Left lung (tissue), 4 donors: ENCODE measurements at regions not wholly inside any gene's neighbourhood (a gene's known extent, or its start where the extent isn't known, plus 50 kb on each side); places are given as distances from the start of the nearest gene placed in this dataset.
A peak's percentile ranks its signal among the peaks of the same experiment; 100 is the strongest.
"Not testable (repeated sequence)": the region's sequence is repeated elsewhere in the genome, so short reads cannot be mapped to it uniquely, and the experiment has no call there.

Experiments used
- ATAC-seq: fragments of 200-7000 bp; cut with Tn5 transposase; one replicate; pipeline ENCODE4 v1.9.1; 2020; ENCODE audit warnings: moderate library complexity
- DNase-seq, 4 donors: peaks; one replicate each; pipeline ENCODE4 v3.0.0-alpha.2; 2013 to 2020
- H3K27ac ChIP-seq, 2 donors: fragments of 200-600 bp; sonication (generic) in 1 of 2; one replicate each; pipeline versions ENCODE4 v1.5.0 to v1.8.0; 2020 to 2021
- H3K27me3 ChIP-seq, 2 donors: fragments of 200-600 bp; sonication (generic) in 1 of 2; one replicate each; pipeline versions ENCODE4 v1.5.0 to v1.8.0; 2020 to 2021
- H3K36me3 ChIP-seq, 2 donors: fragments of 200-600 bp; sonication (generic) in 1 of 2; one replicate each; pipeline versions ENCODE4 v1.5.0 to v1.8.0; 2020 to 2021
- H3K4me1 ChIP-seq, 2 donors: fragments of 200-600 bp; one replicate each; pipeline ENCODE4 v1.8.0; 2021
- H3K4me3 ChIP-seq, 2 donors: fragments of 200-600 bp; sonication (generic) in 1 of 2; one replicate each; pipeline versions ENCODE4 v1.5.0 to v1.8.0; 2020 to 2021; ENCODE audit warnings: mild to moderate bottlenecking in 1 of 2
- H3K9me3 ChIP-seq, 2 donors: fragments of 200-600 bp; sonication (generic) in 1 of 2; one replicate each; pipeline versions ENCODE4 v1.5.0 to v1.8.0; 2020 to 2021
- intact Hi-C, 2 donors: fragments of 100-400 bp; cut with DNase I; formaldehyde crosslinking; loops; one replicate each; pipeline versions ENCODE4 v1.11.2 to v1.14.2; 2022
- TF ChIP-seq, protein P1 (sequence below), 2 donors: fragments of 200-600 bp; sonication (generic) in 1 of 2; IDR thresholded peaks; one replicate each; pipeline versions ENCODE4 v1.5.0 to v1.8.0; 2021; ENCODE audit warnings: antibody characterized with exemption in 2 of 2
- donor health status: DM: no; HTN: yes; CAD: no.
- donor health status: DM: no; HTN: no; CAD: no.

DNA sequence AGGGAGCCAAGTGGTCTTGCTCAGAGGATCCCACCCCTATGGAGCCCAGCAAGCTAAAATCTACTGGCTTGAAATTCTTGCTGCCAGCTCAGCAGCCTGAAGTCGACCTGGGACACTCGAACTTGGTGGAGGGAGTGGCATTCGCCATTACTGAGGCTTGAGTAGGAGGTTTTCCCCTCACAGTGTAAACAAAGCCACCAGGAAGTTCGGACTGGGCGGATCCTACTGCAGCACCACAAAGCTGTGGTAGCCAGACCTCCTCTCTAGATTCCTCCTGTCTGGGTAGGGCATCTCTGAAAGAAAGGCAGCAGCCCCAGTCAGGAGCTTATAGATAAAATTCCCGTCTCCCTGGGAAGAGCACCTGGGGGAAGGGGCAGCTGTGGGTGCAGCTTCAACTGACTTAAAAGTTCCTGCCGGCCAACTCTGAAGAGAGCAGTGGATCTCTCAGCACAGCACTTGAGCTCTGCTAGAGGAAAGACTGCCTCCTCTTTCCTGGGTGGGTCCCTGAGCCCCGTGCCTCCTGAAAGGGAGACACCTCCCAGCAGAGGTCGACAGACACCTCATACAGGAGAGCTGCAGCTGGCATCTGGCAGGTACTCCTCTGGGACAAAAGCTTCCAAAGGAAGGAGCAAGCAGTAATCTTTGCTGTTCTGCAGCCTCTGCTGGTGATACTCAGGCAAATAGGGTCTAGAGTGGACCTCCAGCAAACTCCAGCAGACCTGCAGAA is 576.3 kb upstream of the NECTIN3 start:
- DNase-seq (peak in 1 of 4 donors; percentile 55), ATAC-seq (peak; percentile 90)

DNA sequence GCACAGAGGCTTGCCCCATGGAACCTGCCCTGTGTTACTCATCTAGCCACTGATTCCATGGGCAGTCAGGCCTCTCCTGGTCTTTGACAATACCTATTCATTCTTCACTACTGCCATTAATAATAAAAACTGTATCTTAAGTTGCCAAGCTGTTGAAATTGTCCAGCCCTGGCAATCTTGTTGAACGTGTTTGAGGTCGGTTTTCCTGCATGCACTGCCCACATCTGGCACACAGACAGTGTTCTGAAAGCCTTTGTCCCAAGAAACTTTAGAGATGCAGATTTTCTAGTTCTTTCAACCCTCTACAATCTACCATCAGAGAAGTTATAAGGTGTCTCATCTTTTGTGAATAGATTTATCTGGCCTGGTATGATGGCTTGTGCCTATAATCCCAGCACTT is 567.2 kb upstream of the NECTIN3 start:
- intact Hi-C loops: no loop called here
- no peaks in the 10 kb centered on the region for H3K36me3 ChIP-seq
- no peak overlapping the region for H3K27ac ChIP-seq
- no peaks in the 10 kb centered on the region for H3K27me3 ChIP-seq
- ATAC-seq: no peak
- H3K4me1 ChIP-seq: no peaks in the 10 kb centered on the region
- TF ChIP-seq, protein P1, sequence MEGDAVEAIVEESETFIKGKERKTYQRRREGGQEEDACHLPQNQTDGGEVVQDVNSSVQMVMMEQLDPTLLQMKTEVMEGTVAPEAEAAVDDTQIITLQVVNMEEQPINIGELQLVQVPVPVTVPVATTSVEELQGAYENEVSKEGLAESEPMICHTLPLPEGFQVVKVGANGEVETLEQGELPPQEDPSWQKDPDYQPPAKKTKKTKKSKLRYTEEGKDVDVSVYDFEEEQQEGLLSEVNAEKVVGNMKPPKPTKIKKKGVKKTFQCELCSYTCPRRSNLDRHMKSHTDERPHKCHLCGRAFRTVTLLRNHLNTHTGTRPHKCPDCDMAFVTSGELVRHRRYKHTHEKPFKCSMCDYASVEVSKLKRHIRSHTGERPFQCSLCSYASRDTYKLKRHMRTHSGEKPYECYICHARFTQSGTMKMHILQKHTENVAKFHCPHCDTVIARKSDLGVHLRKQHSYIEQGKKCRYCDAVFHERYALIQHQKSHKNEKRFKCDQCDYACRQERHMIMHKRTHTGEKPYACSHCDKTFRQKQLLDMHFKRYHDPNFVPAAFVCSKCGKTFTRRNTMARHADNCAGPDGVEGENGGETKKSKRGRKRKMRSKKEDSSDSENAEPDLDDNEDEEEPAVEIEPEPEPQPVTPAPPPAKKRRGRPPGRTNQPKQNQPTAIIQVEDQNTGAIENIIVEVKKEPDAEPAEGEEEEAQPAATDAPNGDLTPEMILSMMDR (IDR thresholded peaks at IDR 0.05): no peak
- peaks cover 0 to 6% of the 10 kb centered on the region in 2 donors for H3K9me3 ChIP-seq
- no peak for DNase-seq
- H3K4me3 ChIP-seq: no peak overlapping the region

More for the DNA sequence above, 576.3 kb upstream of the NECTIN3 start:
- Histone ChIP-seq H3K27ac (no peak overlapping the region), H3K9me3 (no peaks in the 10 kb centered on the region), H3K4me3 (no peak overlapping the region), H3K36me3 (no peaks in the 10 kb centered on the region), H3K4me1 (no peaks in the 10 kb centered on the region), H3K27me3 (no peaks in the 10 kb centered on the region)
- TF ChIP-seq, protein P1 (IDR thresholded peaks at IDR 0.05): no peak
- intact Hi-C loops: no loop called here

DNA sequence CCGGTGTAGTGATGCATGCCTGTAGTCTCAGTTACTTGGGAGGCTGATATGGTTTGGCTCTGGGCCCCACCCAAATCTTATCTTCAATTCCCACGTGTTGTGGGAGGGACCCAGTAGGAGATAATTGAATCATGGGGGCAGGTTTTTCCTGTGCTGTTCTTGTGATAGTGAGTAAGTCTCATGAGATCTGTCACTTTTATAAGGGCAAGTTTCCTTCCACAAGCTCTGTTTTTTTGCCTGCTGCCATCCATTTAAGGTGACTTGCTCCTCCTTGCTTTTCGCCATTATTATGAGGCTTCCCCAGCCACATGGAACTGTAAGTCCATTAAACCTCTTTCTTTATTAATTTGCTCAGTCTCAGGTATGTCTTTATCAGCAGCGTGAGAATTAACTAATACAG is 566.7 kb upstream of the NECTIN3 start:
- no peak for DNase-seq
- H3K36me3 ChIP-seq: no peaks in the 10 kb centered on the region

DNA sequence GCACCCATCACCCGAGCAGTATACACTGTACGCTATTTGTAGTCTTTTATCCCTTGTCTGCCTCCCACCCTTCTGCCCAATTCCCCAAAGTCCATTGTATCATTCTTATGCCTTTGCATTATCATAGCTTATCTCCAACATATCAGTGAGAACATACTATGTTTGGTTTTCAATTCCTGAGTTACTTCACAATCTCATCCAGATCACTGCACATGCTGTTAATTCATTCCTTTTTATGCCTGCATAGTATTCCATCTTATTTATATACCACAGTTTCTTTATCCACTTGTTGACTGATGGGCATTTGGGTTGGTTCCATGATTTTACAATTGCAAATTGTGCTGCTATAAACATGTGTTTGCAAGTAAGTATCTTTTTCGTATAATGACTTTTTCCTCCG is 564.7 kb upstream of the NECTIN3 start:
- no peak for ATAC-seq
- Histone ChIP-seq H3K27me3 (no peaks in the 10 kb centered on the region), H3K4me1 (no peaks in the 10 kb centered on the region), H3K4me3 (no peak overlapping the region), H3K36me3 (no peaks in the 10 kb centered on the region), H3K27ac (no peak overlapping the region), H3K9me3 (peaks cover 0 to 6% of the 10 kb centered on the region in 2 donors)
- TF ChIP-seq, protein P1 (IDR thresholded peaks at IDR 0.05): no peak
- intact Hi-C loops: no loop called here
- no peak for DNase-seq

More for the DNA sequence above, 566.7 kb upstream of the NECTIN3 start:
- Histone ChIP-seq H3K27ac (no peak overlapping the region), H3K4me3 (no peak overlapping the region), H3K9me3 (peaks cover 0 to 6% of the 10 kb centered on the region in 2 donors), H3K4me1 (no peaks in the 10 kb centered on the region), H3K27me3 (no peaks in the 10 kb centered on the region)
- no peak for ATAC-seq
- TF ChIP-seq, protein P1 (IDR thresholded peaks at IDR 0.05): no peak
- intact Hi-C loops: no loop called here

DNA sequence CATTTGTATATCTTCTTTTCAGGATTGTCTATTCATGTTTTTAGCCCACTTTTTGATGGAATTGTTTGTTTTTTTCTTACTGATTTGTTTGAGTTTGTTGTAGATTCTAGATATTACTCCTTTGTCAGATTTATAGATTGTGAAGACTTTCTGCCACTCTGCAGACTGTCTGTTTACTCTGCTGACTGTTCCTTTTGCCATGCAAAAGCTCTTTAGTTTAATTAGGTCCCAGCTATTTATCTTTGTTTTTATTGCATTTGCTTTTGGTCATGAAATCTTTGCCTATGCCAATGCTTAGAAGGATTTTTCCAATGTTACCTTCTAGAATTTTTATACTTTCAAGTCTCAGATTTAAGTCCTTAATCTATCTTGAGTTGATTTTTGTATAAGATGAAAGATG is 564.0 kb upstream of the NECTIN3 start:
- H3K4me1 ChIP-seq, H3K27me3 ChIP-seq, H3K27ac ChIP-seq, H3K9me3 ChIP-seq, ATAC-seq, DNase-seq, H3K4me3 ChIP-seq, intact Hi-C loops, H3K36me3 ChIP-seq: not testable (repeated sequence)

DNA sequence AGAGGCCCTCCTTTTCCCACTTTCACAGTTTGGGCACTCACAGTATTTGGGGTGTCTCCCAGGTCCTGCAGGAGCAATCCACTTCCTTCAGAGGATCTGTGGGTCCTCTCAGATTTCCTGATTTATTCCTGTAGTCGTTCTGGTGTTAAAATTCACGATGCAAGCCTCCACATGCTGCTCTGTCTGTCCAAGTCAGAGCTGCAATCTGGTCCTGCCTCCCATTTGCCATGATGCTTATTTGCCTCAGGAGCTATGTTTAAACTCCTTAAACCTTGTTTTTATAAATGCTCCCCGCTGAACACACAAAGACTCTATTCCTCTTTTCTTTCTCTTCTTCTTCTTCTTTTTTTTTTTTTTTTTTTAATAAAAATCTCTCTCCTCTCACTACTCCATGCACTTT is 558.7 kb upstream of the NECTIN3 start:
- Histone ChIP-seq H3K27me3 (no peaks in the 10 kb centered on the region), H3K36me3 (no peaks in the 10 kb centered on the region), H3K27ac (no peak overlapping the region), H3K9me3 (peaks cover 0 to 8% of the 10 kb centered on the region in 2 donors), H3K4me1 (no peaks in the 10 kb centered on the region), H3K4me3 (no peak overlapping the region)
- ATAC-seq: no peak
- no peak for DNase-seq
- TF ChIP-seq, protein P1 (IDR thresholded peaks at IDR 0.05): no peak
- intact Hi-C loops: no loop called here
